HG03354 (cell line): ENCODE measurements at regions not wholly inside any gene's neighbourhood (a gene's known extent, or its start where the extent isn't known, plus 50 kb on each side); places are given as distances from the start of the nearest gene placed in this dataset.
"Not testable (repeated sequence)": the region's sequence is repeated elsewhere in the genome, so short reads cannot be mapped to it uniquely, and the experiment has no call there.

ENCODE experiments used
- ATAC-seq: cut with Tn5 transposase; IDR thresholded peaks from one replicate; pipeline ENCODE4 v1.9.1; 2021; ENCODE audit warnings: mild to moderate bottlenecking; ENCODE audit not compliant: unreplicated experiment, poor library complexity, severe bottlenecking

- ATAC-seq: no peak
These were observed 551.0 kb upstream of the AUTS2 start for GRCh38 chr7:69047151-69047754.

DNA sequence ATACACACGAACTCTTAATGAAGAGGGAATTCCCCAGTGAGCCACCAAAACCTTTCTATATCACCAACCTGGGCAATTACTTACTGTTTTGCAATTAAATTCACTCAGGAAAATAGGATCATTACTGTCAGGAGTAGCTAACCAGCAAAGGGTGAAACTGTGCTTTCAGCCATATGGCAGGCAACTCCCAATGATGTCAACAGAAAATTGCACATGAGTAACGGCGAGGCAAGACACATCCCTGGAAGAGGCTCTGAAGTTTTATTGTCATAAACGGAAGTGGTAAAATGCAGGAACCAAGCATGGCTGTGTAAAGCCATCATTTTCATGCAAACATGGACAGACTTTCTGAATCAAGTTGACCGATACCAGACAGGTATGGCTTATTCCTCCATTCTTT, 548.9 kb upstream of the AUTS2 start:
- ATAC-seq: no peak

DNA sequence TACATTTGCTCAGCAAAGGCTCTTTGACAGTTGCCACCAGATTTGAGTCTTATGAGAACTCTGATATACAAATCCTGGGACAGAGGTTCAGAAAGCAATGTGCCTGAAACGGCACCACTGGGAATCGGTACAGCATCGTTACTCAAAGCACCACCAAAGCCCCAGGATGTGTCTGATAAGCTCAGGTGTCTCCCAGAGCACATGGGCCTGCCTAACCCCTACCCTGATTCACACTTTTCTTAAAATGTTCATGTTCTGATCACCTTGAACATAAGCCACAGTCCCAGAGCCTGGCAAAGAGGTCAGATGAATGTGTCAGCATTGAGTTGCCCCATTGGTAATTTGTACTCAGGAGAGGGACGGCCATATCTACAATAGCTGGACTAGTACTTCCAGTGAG, 545.8 kb upstream of the AUTS2 start:
- no peak for ATAC-seq

DNA sequence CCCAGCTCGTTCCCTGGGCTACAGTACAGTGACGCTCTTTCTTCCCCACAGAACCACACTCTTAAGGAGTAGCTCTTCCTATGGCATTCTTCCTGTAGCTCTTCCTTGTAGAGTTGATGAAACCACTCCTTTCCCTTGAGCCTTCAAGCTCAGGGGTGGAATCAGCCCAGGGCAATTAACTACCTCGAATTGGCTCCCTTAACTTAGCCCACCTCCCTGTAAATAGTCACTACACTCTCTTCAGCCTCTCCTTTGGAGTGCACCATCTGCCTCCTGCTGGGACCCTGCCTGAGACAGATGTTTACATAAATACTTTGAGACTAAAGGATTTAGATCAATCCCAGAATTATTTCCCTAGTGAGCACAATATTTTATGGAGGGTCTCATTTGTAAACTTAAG, 537.8 kb upstream of the AUTS2 start:
- no peak for ATAC-seq

DNA sequence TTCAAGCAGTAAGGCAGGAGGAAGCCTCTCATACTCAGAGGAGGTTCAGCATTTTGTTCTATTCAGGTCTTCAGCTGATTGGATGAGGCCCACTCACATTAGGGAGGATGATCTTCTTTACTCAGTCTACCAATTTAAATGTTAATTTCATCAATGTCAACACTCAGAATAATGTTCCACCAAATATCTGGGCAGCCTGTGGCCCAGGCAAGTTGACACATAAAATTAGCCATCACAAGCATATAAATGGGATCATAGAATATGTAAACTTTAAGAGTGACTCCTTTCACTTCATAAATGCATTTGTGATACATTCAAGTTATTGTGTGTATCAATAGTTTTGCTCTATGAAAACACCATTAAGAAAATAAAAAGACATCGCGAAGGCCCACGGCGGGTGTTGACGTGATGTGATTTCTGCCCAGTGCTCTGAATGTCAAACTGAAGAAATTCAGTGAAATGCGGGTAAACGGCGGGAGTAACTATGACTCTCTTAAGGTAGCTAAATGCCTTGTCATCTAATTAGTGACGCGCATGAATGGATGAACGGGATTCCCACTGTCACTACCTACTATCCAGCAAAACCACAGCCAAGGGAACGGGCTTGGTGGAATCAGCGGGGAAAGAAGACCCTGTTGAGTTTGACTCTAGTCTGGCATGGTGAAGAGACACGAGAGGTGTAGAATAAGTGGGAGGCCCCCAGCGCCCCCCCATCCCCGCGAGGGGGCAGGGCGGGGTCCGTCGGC, 536.1 kb upstream of the AUTS2 start:
- no peak for ATAC-seq

- no peak for ATAC-seq
These were observed 530.9 kb upstream of the AUTS2 start for GRCh38 chr7:69067397-69067796.

- ATAC-seq: no peak
These were observed 527.8 kb upstream of the AUTS2 start for GRCh38 chr7:69070476-69070875.

DNA sequence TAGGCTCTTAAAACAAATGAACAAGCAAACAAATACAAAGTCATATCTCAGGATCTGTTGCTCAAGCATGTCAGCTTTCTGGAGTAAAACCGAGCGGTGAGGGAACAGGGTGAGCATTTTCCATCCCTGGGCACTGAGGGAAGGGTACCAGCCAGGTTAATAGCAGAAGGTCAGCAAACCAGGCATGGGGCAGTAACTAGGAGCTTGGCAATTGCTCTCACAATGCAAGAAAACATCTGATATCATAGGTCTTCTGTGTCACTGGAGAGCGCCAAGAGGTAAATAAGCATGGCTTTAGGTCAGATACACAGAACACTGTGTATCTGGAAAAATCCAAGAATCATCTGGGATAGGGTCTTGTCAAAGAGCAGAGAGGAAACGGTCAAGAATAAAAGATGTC, 521.7 kb upstream of the AUTS2 start:
- ATAC-seq: no peak

DNA sequence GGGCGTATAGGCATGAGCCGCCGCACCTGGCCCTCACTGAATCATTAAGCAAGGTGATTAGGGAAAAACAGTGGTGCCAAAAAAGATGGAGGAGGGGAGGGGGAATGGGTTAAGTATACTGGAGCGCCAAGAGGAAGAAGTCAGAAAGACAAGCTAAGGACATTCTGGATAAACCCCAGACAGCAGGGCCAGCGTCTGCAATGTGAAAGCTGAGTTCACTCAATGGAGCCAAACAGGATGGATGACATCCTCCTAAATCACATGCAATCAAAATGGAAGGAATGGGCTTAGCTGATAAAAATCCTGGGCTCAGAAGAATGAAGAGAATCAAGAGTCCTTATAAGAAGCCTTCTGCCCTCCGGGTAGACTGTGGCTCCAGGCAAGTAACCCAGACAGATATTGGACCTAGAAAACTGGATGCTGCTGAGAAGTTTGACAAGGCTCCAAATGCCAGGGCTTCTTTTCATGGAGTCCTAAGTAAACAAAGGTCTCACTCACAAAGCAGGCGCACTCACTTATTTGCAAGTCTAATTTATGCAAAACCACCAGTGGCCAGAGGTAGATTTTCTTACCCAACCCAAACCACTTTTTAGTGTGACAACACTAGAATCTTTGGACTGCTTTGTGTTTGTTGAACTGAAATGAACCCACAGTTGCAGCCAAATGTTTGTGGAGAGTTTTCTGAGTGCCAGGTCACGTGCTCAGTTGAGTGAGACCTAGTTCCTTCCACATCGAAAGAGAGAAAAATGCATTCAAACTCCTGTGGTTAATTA, 519.1 kb upstream of the AUTS2 start:
- ATAC-seq: no peak

DNA sequence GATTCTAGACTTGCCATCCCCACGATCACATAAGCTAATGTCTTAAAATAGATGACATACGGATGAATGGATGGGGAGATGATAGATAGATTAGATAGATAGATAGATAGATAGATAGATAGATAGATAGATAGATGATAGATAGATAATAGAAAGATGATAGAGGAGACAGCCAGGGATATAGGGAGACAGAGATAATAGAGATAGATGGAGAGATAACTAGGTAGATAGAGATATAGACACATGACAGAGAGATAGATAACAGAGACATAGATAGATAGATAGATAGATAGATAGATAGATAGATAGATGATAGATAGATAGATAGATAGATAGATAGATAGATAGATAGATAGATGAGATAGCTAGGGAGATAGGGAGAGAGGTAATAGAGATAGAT, 511.0 kb upstream of the AUTS2 start:
- ATAC-seq: not testable (repeated sequence)

DNA sequence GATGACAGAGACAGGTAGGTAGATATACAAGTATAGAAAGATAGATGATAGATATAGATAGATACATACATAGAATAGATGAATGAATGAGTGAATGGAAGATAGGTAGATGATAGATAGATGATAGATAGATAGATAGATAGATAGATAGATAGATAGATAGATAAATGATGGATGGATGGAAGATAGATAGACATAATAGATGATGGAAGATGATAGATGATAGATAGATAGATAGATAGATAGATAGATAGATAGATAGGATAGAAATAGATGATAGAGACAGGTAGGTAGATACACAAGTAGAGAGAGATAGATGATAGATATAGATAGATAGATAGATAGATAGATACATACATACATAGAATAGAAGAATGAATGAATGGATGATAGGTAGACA, 510.1 kb upstream of the AUTS2 start:
- ATAC-seq: no peak

DNA sequence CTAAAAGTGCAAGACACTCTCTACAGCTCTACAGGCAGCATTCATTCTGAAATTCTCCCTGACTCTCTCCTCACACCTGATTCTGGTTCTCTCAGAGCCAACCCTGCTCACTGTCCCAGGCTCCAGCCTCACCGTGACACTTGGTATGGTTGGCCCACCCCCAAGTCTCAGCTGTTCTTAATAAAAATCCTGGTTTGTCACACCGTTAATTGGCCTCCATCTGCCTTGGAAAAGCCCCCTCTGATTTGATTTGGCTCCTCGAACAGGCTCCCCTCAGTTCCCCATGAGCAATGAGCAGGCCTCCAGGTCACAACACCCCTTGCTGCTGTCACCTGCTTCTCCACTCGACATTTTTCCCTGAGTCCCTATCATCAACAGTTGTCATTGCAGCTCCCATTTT, 507.3 kb upstream of the AUTS2 start:
- ATAC-seq: no peak

DNA sequence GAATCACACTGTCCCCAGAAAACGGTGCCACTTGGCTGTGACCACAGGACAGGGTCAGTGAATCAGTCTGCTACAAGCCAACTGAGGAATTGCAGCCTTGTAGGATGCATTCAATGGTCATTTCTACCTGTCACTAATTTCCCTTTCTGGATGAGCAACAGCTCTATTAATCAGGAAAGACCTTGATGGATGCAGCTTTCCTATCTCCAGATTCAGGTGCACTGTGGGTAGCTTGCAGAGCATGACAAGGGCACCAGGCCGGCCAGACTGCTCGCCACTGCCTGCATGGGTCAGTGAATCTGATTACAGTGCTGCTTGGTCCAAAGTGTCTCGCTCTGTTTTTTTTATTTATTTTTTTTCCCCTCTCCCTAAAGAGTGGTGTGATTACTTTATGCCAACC, 506.8 kb upstream of the AUTS2 start:
- no peak for ATAC-seq

DNA sequence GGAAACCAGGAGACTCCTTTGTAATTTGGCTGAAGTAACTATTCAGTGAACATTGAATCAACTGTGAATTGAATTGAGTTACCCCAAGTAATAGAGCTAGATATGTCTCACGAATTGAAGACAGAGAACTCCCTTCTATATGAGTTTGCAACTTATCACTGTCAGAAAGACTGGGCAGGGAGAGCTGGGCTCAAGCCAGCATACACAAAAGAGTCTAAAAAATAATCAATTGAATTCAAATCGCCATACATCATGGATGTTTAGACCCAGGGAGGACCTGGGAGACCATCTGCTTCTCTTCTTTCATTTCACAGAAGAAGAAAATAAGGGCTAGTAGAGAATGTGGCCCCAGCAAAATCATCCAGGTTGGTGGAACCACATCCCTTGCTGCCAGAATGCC, 503.1 kb upstream of the AUTS2 start:
- ATAC-seq: no peak

DNA sequence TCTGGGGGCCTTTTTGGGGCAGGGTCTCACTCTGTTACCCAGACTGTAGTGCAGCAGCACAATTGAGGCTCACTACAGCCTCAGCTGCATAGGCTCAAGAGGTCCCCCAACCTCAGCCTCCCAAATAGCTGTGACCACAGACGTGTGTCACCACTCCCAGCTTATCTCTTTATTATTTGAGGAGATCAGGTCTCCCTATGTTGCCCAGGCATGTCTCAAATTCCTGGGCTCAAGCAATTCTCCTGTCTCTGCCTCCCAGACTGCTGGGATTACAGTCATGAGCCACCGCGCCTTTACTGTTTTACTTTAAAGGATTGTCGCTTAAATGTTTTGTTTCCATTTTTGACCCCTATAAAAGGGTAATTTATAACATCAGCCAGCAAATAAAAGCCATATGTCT, 502.6 kb upstream of the AUTS2 start:
- no peak for ATAC-seq

GRCh38 chr7:69104023-69104422, 494.3 kb upstream of the AUTS2 start:
- no peak for ATAC-seq

- ATAC-seq: no peak
These were observed 493.2 kb upstream of the AUTS2 start for GRCh38 chr7:69105092-69105491.

- no peak for ATAC-seq
These were observed 492.3 kb upstream of the AUTS2 start for GRCh38 chr7:69105981-69106380.

- ATAC-seq: not testable (repeated sequence)
These were observed 491.8 kb upstream of the AUTS2 start for GRCh38 chr7:69106449-69106848.

DNA sequence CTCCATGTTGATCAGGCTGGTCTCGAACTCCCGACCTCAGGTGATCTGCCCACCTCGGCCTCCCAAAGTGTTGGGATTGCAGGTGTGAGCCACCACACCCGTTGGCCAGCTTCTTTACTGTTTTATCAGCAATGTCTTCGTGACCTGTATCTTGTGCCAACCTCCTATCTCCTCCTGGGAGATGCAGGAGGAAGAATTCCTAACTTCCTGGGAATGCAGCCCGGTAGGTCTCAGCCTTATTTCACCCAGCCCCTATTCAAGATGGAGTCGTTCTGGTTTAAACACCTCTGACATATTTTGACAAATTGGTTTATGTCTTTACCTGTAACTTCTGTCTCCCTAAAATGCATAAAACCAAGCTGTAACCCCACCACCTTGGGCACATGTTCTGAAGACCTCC, 491.3 kb upstream of the AUTS2 start:
- ATAC-seq: not testable (repeated sequence)

GRCh38 chr7:69108097-69108496, 490.2 kb upstream of the AUTS2 start:
- ATAC-seq: no peak
